AG04449 (cell line): ENCODE measurements at regions not wholly inside any gene's neighbourhood (a gene's known extent, or its start where the extent isn't known, plus 50 kb on each side); places are given as distances from the start of the nearest gene placed in this dataset.

Experiments
- CTCF ChIA-PET: fragments of 350-600 bp; formaldehyde crosslinking; extraction: SDS; loops from one replicate; lab custom pipeline; 2021; ENCODE audit warnings: antibody characterized with exemption; lab: Yijun Ruan, JAX
- POLR2A ChIA-PET: fragments of 400-600, 350-600 bp; formaldehyde crosslinking; extraction: SDS; loops from one replicate; lab custom pipeline; 2020; ENCODE audit warnings: antibody characterized with exemption, inconsistent platforms; lab: Yijun Ruan, JAX
- DNase-seq: peaks from one replicate; pipeline ENCODE4 v3.0.0-alpha.2; 2010; ENCODE audit warnings: low read depth, low spot score
- H3K4me3 ChIP-seq: 2 replicates; pipeline ENCODE4 v1.5.1; 2011; ENCODE audit warnings: low read depth, mild to moderate bottlenecking, control low read depth, low read length
- TF ChIP-seq, protein P1 (sequence below): IDR thresholded peaks from one replicate; pipeline ENCODE4 v1.5.1; 2011; ENCODE audit warnings: mild to moderate bottlenecking, moderate library complexity, low read length, control low read depth, inconsistent platforms; ENCODE audit not compliant: insufficient read depth; ENCODE audit errors: missing control alignments

DNA sequence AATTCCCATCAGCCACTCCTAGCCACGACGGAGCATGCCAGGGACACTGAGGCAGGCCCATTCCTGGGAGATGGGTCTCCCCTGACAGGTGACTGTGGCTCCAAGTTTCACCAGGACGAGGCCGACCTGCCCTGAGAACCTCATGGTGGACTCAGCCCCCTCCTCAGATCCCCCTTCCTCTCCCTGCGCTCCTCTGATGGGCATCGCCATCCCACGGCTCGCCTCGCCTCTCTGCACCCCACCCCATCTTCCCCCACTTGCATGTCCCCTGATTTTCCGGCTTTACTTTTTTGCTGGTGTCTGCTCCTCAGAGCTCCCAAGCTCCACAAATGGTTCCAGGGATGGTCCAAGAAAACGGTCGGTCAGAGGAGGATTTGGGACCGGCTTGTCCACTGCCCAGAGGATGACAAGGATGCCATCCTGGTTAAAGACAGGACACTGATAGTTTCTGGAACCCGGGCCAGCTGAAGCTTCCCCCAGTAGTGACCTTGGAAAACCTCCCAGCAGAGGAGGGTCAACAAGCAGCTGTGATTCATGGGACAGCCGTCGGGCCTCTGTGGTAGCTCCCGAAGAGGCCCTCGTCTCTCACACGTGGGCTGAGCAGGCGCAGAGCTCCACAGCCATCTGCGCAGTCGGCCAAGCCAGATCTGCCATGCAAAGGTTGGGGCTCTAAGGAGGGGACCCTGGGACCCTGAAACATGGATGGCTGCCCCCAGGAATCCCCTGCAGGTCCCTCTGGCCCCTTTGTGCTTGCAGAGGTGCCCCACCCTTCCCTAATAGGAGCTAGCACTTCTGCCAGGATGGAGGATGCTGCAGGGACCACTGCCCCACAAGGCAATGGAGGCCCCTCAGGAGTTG lies 87.8 kb upstream of the SLC66A3 start:
- TF ChIP-seq, protein P1, sequence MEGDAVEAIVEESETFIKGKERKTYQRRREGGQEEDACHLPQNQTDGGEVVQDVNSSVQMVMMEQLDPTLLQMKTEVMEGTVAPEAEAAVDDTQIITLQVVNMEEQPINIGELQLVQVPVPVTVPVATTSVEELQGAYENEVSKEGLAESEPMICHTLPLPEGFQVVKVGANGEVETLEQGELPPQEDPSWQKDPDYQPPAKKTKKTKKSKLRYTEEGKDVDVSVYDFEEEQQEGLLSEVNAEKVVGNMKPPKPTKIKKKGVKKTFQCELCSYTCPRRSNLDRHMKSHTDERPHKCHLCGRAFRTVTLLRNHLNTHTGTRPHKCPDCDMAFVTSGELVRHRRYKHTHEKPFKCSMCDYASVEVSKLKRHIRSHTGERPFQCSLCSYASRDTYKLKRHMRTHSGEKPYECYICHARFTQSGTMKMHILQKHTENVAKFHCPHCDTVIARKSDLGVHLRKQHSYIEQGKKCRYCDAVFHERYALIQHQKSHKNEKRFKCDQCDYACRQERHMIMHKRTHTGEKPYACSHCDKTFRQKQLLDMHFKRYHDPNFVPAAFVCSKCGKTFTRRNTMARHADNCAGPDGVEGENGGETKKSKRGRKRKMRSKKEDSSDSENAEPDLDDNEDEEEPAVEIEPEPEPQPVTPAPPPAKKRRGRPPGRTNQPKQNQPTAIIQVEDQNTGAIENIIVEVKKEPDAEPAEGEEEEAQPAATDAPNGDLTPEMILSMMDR, result no peak
- ChIA-PET CTCF (no interaction called here), POLR2A (no interaction called here)

DNA sequence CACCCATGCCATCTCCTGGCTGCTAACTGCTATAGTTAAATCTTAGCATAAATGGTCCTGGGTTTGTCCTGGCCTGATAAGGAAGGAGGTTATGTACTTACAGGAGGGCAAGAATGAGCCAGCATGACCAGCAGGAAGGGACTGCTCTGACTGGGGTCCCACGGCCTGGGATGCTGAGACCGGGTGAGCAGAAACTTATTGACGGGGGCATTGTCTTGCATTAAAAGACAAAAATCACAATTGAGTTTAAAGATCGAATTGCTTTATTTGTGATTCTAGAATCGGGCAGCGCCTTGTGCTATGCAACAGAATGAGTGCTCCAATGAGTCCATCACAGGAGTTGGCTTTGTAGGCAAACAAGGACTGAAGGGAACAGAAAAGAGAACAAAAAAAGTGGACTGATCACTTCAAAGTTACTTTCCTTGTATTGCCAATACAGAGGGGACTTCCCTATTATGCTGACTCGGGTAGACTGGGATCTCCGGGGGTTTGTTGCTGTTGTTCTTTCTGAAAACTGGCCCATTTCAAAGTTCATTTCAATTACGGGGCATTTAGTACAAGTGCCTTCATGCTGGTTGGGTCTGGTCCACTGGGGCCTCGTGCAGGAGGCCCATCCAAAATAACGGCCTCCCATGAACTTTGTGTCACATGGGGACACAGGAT lies 87.1 kb upstream of the SLC66A3 start:
- ChIA-PET POLR2A (no interaction called here), CTCF (no interaction called here)
- TF ChIP-seq, protein P1, result no peak

More for the DNA sequence above, 87.8 kb upstream of the SLC66A3 start:
- H3K4me3 ChIP-seq, result no peak overlapping the region
- DNase-seq, result no peak

GRCh38 chr2:11068856-11069526 lies 86.3 kb upstream of the SLC66A3 start:
- no peak overlapping the region for H3K4me3 ChIP-seq
- TF ChIP-seq, protein P1, result no peak
- POLR2A ChIA-PET, result no interaction called here
- CTCF ChIA-PET, result no interaction called here
- no peak for DNase-seq

More for the DNA sequence above, 87.1 kb upstream of the SLC66A3 start:
- no peak overlapping the region for H3K4me3 ChIP-seq
- DNase-seq, result no peak

DNA sequence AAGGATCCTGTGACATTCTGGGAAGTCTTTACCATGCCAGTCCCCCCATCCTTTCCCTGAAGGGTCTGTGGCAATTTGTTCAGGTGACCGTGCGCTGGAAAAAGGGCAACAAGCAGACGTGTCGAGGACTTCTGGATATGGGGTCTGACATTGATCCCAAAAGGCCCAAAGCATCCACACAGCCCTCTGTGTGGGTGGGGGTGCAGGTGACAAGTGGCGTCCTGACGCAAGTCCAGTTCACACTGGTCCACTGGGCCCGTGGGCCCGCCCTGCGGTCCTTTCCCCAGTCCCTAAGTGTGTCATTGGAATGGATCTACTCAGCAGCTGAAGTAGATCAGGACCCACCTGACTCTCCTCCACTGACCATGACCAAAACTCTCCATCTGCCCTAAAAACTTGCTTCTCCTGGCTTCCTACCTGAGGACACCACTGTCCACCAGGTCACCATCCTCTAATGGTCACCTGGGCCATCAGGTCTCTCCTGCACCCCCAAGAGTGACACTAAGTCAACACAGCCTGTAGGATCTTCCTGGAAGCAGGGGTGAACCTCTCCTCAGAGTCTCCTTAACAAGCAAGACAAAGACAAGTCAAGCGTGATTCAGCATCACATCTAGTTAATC lies 85.6 kb upstream of the SLC66A3 start:
- DNase-seq, result no peak
- H3K4me3 ChIP-seq, result no peak overlapping the region
- TF ChIP-seq, protein P1, result no peak
- CTCF ChIA-PET, result no interaction called here
- POLR2A ChIA-PET, result no interaction called here

- ChIA-PET POLR2A (no interaction called here), CTCF (interaction anchor here (0.6 to 1.4 kb wide), 3 partner anchors 15 to 239 kb away, joined by 3 to 6 read pairs (median 3); a partner anchor contains a TSS)
- no peak overlapping the region for H3K4me3 ChIP-seq
- TF ChIP-seq, protein P1, result no peak
- DNase-seq, result no peak
Observed at GRCh38 chr2:11071211-11071610, 84.1 kb upstream of the SLC66A3 start.
